ENCODE measurements at regions not wholly inside any gene's neighbourhood (a gene's known extent, or its start where the extent isn't known, plus 50 kb on each side); places are given as distances from the start of the nearest gene placed in this dataset.
"Not testable (repeated sequence)": the region's sequence is repeated elsewhere in the genome, so short reads cannot be mapped to it uniquely, and the experiment has no call there.

GRCh38 chr12:97616946-97617345 is 154.3 kb downstream of the RMST start:
- no peak for DNase-seq (ENCODE audit: low read depth)

DNA sequence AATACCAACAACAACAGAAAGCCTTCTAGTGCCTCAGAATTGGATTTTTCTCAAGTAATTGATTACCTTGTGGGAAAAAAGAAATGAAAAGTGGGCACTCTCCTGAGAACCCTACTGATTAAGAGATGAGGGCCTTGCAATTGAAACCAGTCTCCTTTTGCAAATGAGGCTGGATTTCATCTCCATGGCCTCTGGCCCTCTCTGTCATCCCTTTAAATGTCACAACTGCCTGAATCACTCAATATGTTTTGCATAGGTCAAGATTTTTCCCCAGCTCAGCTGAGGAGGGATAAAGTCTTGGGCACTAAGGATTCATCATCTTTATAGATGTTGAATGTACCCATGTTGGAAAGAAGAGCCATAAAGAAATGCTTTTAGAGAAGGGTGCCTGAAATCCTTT is 166.4 kb downstream of the RMST start:
- DNase-seq (ENCODE audit: low read depth) = no peak

DNA sequence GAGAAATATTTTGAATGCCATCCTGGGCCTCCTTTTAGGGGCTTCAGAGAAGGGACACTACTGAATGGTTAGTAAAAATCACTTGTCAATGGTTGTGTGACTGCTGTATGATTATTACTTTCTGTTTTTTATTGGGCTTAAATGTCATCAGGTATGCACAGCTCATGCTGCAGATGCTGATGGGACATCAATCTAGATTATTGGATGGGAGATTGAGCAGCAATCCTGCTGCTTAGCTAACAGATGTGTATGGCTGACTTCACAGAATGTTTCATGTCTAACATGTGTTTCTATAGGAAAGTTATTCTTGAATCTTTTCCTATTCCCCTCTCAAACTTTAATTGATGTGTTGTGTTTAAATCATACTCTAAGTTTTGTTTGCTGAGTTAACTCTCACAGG is 166.8 kb downstream of the RMST start:
- no peak for DNase-seq (ENCODE audit: low read depth)

- DNase-seq (ENCODE audit: low read depth) = no peak
Observed at GRCh38 chr12:97630356-97630755, 167.8 kb downstream of the RMST start.

DNA sequence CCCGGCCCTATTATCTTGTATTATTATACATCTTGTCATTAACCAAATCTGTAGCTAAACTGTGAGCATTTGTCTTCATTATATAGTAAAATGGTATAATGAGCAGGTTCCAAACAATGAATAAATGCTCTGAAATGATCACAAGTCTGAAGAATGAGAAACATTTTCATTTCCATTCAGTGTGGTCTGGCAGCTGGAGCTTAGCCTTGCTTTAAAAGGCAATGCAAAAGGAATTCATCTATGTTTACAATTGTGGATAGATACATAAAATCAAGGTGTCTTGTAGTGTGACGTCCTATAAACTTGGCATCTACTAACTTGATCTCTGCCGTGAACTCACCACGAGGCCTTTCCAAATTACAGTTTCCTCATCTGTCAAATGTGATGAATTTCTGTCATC is 168.3 kb downstream of the RMST start:
- no peak for DNase-seq (ENCODE audit: low read depth)

DNA sequence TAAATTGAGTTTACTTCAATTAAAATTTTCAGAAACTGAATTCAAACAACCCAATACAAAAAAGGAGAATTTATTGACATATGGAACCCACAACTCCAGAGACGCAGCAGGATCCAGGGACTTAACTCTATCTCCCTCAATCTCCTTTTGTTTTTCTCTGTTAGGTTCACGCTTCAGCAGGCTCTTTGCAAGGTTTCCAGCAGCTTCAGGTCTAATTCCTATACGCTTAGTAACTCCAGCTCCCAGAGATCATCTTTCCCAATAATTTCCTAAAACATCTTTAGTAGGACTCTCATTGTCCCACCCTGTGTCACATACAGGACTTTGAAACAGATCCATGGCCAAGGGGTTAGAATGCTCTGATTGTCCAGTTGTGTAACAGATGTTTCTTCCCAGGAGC is 175.2 kb downstream of the RMST start:
- no peak for DNase-seq (ENCODE audit: low read depth)

- DNase-seq (ENCODE audit: low read depth) = no peak
Observed at GRCh38 chr12:97638739-97639138, 176.1 kb downstream of the RMST start.

DNA sequence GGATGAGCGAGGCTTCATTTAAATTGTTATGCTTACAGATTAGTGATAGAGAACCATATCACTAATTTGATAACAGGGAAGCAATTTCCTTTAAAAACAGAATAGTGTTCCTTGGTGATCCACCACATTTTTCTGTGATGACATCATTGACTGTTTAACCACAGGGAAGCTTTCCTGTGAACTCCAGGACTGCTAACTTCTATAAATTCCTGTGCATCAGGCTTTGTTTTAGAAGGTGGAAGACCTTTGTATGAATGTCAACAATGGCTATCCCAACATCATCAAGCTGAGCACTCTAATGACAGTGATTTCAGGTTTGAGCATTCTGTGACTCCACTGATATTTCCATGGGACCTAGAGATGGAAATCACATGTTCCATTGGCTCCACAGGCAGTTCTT is 177.1 kb downstream of the RMST start:
- DNase-seq (ENCODE audit: low read depth) = no peak

- DNase-seq (ENCODE audit: low read depth) = no peak
Observed at GRCh38 chr12:97640826-97641225, 178.2 kb downstream of the RMST start.

GRCh38 chr12:97642911-97643310 is 180.3 kb downstream of the RMST start:
- DNase-seq (ENCODE audit: low read depth) = no peak

DNA sequence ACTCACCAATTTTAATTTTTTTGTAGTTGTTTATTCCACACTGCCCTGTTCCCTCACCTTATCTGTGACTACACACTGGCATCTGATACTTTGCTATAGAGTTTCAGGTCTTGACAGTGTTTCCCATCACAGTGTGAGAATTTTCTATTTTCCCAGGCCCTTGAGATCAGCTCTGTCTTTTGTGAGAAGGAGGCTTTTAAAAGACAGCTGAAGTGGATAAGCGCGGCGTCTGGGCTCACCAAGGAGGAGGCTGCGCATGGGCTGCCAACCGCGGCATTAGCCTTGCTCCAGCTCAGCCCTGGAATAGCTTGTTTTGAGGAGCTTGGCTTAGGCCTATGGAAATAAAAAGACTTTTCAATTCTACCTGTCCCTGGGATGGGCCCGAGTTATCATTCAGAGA is 181.3 kb downstream of the RMST start:
- no peak for DNase-seq (ENCODE audit: low read depth)

- no peak for DNase-seq (ENCODE audit: low read depth)
Observed at GRCh38 chr12:97645726-97646125, 183.1 kb downstream of the RMST start.

DNA sequence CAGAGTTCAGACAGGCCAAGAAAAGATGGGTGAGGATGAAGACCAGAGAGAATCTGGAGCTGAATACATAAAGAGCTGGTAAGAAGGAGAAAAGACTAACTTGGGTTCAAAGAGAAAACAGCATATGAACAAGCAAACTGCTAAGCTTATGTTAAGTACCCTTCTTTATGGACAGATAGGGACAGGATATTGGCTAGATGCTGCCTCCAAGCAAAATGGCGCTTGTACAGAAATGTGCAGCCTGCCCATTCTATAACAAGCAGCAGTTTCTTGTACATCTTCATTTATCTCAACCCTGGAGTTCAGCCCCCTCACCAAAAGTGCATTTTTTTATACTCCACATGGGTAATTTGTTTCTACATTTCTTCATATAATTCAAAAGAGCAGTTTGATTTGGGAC is 184.5 kb downstream of the RMST start:
- DNase-seq (ENCODE audit: low read depth) = no peak

DNA sequence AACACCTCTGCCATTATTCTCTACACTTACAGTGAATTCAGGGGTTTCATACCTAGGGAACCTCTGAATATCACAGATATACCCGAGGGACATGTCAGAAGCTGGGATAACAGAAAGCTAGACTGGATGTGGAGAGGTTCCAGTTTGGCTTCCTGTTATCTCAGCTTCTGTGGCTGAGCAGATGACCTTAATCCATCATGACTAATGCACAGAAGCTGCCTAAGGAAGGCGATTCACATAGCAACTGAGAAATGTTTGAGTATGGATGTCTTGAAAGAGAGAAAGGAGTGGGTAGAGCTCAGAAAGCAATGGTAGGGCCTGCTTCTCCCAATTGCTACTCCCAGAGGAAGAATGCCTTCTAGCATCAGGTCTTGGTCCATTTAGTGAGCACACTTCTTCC is 187.6 kb downstream of the RMST start:
- DNase-seq (ENCODE audit: low read depth) = no peak

GRCh38 chr12:97656548-97656947 is 193.9 kb downstream of the RMST start:
- DNase-seq (ENCODE audit: low read depth) = not testable (repeated sequence)

- DNase-seq (ENCODE audit: low read depth) = no peak
Observed at GRCh38 chr12:97659117-97659880, 196.7 kb downstream of the RMST start.

GRCh38 chr12:97666263-97666662 is 203.7 kb downstream of the RMST start:
- no peak for DNase-seq (ENCODE audit: low read depth)

DNA sequence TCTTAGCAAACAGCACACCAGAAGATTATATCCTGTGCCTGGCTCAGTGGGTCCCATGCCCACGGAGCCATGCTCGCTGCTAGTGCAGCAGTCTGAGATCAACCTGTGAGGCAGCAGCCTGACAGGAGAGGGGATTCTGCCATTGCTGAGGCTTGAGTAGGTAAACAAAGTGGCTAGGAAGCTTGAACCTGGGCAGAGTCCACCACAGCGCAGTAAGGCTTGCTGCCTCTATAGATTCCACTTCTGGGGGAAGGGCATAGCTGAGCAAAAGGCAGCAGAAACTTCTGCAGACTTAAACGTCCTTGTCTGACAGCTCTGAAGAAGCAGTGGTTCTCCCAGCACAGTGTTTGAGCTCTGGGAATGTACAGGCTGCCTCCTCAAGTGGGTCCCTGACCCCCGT is 210.3 kb downstream of the RMST start:
- DNase-seq (ENCODE audit: low read depth) = no peak

DNA sequence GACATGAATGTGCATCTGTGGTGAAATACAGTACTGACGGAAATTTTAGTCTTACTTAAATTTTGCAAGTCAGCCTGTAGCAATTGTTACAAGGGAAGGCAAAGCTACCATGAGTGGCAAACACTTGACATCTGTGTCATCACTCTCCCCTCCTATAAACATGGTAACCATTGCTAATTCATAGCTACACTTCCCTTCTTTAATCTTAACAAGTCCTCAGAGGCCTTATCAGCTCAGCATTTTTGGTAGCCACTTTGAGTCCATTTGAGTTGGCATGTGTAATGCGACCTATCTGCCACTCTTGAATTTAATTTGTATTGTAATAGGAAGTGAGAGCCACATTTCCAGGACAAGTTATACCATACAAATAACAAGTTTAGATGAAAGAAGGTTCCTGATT is 218.1 kb downstream of the RMST start:
- DNase-seq (ENCODE audit: low read depth) = no peak

GRCh38 chr12:97681612-97682504 is 219.3 kb downstream of the RMST start:
- DNase-seq (ENCODE audit: low read depth) = no peak

DNA sequence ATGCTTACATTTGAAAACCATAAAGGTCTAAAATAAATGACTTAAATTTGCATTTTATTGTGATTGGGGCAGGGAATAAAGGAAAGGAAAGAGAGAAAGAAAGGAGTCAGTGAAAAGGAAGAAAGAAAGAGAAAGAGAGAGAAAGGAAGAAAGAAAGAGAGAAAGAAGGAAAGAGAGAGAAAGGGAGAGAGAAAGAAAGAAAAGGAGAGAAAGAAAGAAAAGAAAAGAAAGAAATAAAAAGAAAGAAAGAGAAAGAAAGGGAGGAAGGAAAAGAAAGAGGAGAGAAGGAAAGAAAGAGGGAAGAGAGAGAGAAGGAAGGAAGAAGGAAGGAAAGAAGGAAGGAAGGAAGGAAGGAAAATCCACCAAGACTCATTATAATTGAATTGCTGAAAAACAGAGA is 222.8 kb downstream of the RMST start:
- no peak for DNase-seq (ENCODE audit: low read depth)

GRCh38 chr12:97701901-97702300 is 239.3 kb downstream of the RMST start:
- DNase-seq (ENCODE audit: low read depth) = no peak

- DNase-seq (ENCODE audit: low read depth) = no peak
Observed at GRCh38 chr12:97711392-97711791, 248.8 kb downstream of the RMST start.
